ENCODE measurements at regions not wholly inside any gene's neighbourhood (a gene's known extent, or its start where the extent isn't known, plus 50 kb on each side); places are given as distances from the start of the nearest gene placed in this dataset.

- no peaks in the 10 kb centered on the region for H3K27me3 ChIP-seq (ENCODE audit: control insufficient read depth in 4 of 4, insufficient read depth in 4 of 4, low read length in 3 of 4)
- no peak for DNase-seq (ENCODE audit: low spot score)
- peaks cover 3 to 15% (median 9%) of the 10 kb centered on the region in 4 donors for H3K4me1 ChIP-seq (ENCODE audit: control insufficient read depth in 4 of 4, insufficient read depth in 4 of 4, low read length in 3 of 4)
- H3K9me3 ChIP-seq (ENCODE audit: control insufficient read depth in 4 of 4, low read length in 3 of 4), result no peaks in the 10 kb centered on the region
- TF ChIP-seq, protein P1, sequence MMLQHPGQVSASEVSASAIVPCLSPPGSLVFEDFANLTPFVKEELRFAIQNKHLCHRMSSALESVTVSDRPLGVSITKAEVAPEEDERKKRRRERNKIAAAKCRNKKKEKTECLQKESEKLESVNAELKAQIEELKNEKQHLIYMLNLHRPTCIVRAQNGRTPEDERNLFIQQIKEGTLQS (IDR thresholded peaks at IDR 0.05), result no peak
- no peak for TF ChIP-seq MAX (IDR thresholded peaks at IDR 0.05)
- TF ChIP-seq NR2F2 (IDR thresholded peaks at IDR 0.05), result no peak
- no peak for TF ChIP-seq HNF4A (conservative IDR thresholded peaks at IDR 0.05)
- no peak for TF ChIP-seq YY1 (IDR thresholded peaks at IDR 0.05)
- TF ChIP-seq EGR1 (IDR thresholded peaks at IDR 0.05; ENCODE audit: low read depth in 2 of 2), result no peak
- no peak for TF ChIP-seq FOXA2 (IDR thresholded peaks at IDR 0.05)
- TF ChIP-seq, protein P2, sequence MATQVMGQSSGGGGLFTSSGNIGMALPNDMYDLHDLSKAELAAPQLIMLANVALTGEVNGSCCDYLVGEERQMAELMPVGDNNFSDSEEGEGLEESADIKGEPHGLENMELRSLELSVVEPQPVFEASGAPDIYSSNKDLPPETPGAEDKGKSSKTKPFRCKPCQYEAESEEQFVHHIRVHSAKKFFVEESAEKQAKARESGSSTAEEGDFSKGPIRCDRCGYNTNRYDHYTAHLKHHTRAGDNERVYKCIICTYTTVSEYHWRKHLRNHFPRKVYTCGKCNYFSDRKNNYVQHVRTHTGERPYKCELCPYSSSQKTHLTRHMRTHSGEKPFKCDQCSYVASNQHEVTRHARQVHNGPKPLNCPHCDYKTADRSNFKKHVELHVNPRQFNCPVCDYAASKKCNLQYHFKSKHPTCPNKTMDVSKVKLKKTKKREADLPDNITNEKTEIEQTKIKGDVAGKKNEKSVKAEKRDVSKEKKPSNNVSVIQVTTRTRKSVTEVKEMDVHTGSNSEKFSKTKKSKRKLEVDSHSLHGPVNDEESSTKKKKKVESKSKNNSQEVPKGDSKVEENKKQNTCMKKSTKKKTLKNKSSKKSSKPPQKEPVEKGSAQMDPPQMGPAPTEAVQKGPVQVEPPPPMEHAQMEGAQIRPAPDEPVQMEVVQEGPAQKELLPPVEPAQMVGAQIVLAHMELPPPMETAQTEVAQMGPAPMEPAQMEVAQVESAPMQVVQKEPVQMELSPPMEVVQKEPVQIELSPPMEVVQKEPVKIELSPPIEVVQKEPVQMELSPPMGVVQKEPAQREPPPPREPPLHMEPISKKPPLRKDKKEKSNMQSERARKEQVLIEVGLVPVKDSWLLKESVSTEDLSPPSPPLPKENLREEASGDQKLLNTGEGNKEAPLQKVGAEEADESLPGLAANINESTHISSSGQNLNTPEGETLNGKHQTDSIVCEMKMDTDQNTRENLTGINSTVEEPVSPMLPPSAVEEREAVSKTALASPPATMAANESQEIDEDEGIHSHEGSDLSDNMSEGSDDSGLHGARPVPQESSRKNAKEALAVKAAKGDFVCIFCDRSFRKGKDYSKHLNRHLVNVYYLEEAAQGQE (IDR thresholded peaks at IDR 0.05), result no peak
- no peak for TF ChIP-seq ZBTB33 (IDR thresholded peaks at IDR 0.05)
- H3K36me3 ChIP-seq (ENCODE audit: control insufficient read depth in 4 of 4, insufficient read depth in 3 of 4, low read depth in 1 of 4, low read length in 3 of 4), result peaks cover 0 to 20% (median 6%) of the 10 kb centered on the region in 4 donors
- no peak overlapping the region for H3K9ac ChIP-seq (ENCODE audit: low read depth in 1 of 2, low read length in 2 of 2)
- H3K4me3 ChIP-seq (ENCODE audit: low read depth in 1 of 3, low read length in 3 of 3), result no peak overlapping the region
- 32% methylated on average over 7 of the region's 7 CpGs for WGBS
- no peak overlapping the region for H3K27ac ChIP-seq (ENCODE audit: low read depth in 1 of 2, low read length in 2 of 2)
Observed at GRCh38 chr10:29688230-29688661, 53.5 kb upstream of the SVIL start.

- H3K27ac ChIP-seq (ENCODE audit: low read depth in 1 of 2, low read length in 2 of 2), result peak overlapping the region in 1 of 2 donors; percentile 11
- DNase-seq (ENCODE audit: low spot score), result no peak
- no peak overlapping the region for H3K4me3 ChIP-seq (ENCODE audit: low read depth in 1 of 3, low read length in 3 of 3)
- H3K36me3 ChIP-seq (ENCODE audit: control insufficient read depth in 4 of 4, insufficient read depth in 3 of 4, low read depth in 1 of 4, low read length in 3 of 4), result peaks cover 0 to 20% (median 6%) of the 10 kb centered on the region in 4 donors
- no peak overlapping the region for H3K9ac ChIP-seq (ENCODE audit: low read depth in 1 of 2, low read length in 2 of 2)
- WGBS, result 50% methylated on average over 10 of the region's 10 CpGs
- H3K4me1 ChIP-seq (ENCODE audit: control insufficient read depth in 4 of 4, insufficient read depth in 4 of 4, low read length in 3 of 4), result peaks cover 3 to 15% (median 9%) of the 10 kb centered on the region in 4 donors
- TF ChIP-seq, protein P1 (IDR thresholded peaks at IDR 0.05), result no peak
- peak in 1 of 2 donors; percentile 24 for TF ChIP-seq HNF4A (conservative IDR thresholded peaks at IDR 0.05)
- TF ChIP-seq, protein P2 (IDR thresholded peaks at IDR 0.05), result peak; percentile 96
- peak in 1 of 2 donors; percentile 8 for TF ChIP-seq RXRA (IDR thresholded peaks at IDR 0.05)
- no peaks in the 10 kb centered on the region for H3K9me3 ChIP-seq (ENCODE audit: control insufficient read depth in 4 of 4, low read length in 3 of 4)
- no peaks in the 10 kb centered on the region for H3K27me3 ChIP-seq (ENCODE audit: control insufficient read depth in 4 of 4, insufficient read depth in 4 of 4, low read length in 3 of 4)
Observed at GRCh38 chr10:29687421-29688164, 52.8 kb upstream of the SVIL start.
